ENCODE measurements at regions not wholly inside any gene's neighbourhood (a gene's known extent, or its start where the extent isn't known, plus 50 kb on each side); places are given as distances from the start of the nearest gene placed in this dataset.

DNA sequence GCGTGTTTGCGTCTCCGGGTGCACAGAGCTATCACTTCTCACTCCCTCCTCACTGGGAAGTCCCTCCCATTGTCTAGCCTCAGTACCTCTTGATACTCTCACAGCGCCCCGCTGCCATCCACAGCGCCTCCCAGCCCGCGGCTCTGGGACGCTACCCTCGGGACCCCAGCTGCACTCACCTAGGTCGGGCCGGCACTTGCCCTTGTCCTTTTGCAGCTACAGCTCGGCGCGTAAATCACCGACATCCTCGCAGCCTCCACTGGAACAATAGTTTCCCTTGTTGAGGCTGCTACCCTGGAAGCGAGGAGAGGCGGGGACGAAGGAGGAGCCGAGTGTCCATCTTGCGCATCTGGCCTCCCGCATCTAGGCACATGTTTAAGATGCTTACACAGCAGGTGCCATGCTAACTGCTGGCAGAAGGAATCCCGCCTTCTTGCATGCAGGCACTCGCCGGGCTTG lies 269.5 kb upstream of the HSFY2 start:
- no peak for ATAC-seq

DNA sequence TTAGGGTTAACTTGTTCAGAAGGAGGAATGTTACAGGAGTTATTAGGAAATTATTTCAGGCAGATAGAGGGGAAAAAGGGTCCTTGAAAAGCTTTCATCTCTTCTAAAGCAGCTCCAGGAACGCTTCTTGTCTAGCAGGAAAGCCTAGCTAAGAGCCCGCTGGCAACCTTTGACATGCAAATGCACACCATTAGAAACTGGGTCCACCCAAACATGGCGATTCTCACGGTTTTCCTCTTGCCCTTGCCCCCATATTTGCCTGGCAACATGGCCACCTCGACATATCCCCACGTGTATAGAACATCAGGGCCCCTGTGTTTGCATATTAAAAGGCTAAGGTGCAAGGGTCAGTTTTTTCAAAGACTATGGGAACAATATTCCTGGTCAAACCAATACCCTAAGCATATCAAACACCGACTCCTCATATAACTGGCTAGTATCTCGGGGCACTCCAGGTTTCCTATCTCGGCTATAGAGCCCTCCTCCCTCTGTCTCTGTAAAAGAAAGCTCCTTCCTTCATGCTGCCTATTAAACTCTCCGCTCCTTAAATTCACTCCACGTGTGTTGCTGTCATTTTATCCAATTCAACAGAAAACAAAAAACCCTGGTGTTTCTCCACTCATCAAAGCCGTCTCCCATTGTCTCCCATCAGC lies 268.9 kb upstream of the HSFY2 start:
- no peak for ATAC-seq

DNA sequence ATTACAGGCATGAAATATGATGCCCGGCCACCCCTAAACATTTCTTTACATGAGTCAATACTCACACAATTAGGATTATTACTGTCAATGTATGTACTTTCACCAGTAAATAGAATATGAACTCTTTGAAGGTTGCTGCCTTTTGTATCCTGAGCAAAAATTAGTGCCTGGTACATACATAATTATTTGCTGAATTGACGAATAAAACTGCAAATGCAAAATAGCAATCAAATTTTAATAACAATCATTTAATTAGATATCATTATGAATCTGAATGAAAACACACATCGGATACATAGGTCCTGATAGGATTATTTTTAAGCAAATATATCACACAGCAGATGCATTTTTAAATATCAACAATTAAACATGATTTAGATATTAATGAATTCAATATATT lies 253.1 kb upstream of the HSFY2 start:
- no peak for ATAC-seq

DNA sequence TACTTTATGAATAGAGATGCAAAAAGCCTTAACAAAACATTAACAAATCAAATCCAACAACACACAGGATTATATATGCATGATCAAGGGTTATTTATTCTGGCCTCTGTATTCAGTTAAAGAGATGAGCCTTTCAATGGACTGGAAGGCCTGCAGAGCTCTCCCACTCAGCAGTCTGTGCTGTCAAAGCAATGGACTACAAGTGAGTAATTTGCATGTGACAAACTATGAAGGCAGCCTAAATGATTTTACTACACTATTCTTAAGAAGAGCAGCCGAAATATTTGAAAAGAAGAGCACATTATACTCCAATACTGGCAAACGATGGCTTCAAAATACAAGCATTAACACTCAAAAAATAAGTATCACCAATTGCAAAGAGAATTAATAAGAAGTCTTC lies 250.4 kb upstream of the HSFY2 start:
- ATAC-seq = no peak

- ATAC-seq = no peak
Measured at GRCh38 chrY:19020193-19020592, 246.7 kb upstream of the HSFY2 start.

- no peak for ATAC-seq
Measured at GRCh38 chrY:19016990-19017389, 243.5 kb upstream of the HSFY2 start.

- ATAC-seq = no peak
Measured at GRCh38 chrY:19015854-19016253, 242.3 kb upstream of the HSFY2 start.

DNA sequence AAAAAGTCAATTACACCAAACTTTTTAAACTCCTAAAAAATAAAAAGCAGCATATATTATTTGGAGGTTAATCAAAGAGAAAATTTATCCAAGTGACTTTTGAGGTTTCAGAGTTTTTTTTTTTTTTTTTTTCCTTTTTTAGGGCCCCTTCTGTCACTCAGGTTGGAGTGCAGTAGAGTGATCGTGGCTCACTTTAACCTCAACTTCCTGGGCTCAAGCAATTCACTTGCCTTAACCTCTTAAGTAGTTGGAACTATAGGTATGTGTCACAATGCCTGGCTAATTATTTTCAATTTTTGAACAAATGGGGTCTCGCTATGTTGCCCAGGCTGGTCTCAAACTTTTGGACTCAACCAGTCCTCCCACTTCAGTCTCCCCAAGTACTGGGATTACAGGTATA lies 241.7 kb upstream of the HSFY2 start:
- ATAC-seq = no peak

DNA sequence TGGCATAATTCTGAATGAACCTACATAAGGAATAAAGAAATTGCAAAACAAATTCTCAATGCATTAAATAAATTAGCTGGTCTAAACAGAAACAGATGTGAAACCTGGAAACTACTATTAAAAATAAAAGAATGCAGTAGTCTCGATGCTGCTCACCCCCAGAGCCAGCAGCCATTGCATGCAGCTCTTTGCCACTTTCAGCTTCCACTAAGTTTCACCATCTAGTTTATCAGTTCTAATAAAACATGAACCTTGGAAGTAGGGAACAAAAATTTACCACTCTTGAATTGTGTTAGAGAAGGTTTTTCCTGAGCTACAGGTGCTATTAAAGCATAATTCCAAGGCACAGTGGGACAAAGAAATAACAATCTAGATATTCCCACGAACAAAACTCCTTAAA lies 239.4 kb upstream of the HSFY2 start:
- no peak for ATAC-seq

- no peak for ATAC-seq
Measured at GRCh38 chrY:19011605-19012090, 238.1 kb upstream of the HSFY2 start.

GRCh38 chrY:19006234-19006633 lies 232.7 kb upstream of the HSFY2 start:
- ATAC-seq = no peak

DNA sequence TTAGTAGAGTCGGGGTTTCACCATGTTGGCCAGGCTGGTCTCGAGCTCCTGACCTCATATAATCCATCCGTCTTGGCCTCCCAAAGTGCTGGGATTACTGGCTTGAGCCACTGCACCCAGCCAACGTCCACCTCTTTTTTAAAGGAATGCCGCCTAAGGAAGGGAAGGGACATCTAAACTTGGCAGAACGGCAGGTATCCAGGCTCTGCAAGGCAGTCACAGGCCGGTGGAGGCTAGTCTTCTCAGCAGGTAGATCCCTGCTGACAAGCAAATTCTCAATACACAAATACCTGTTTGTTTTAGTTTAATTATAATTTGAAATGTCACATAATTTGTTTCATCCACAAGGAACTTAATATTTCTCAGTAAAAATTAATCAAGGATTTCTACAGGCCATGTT lies 232.0 kb upstream of the HSFY2 start:
- no peak for ATAC-seq

GRCh38 chrY:18997635-18998240 lies 224.2 kb upstream of the HSFY2 start:
- ATAC-seq = no peak

GRCh38 chrY:18993480-18993879 lies 219.9 kb upstream of the HSFY2 start:
- ATAC-seq = no peak

DNA sequence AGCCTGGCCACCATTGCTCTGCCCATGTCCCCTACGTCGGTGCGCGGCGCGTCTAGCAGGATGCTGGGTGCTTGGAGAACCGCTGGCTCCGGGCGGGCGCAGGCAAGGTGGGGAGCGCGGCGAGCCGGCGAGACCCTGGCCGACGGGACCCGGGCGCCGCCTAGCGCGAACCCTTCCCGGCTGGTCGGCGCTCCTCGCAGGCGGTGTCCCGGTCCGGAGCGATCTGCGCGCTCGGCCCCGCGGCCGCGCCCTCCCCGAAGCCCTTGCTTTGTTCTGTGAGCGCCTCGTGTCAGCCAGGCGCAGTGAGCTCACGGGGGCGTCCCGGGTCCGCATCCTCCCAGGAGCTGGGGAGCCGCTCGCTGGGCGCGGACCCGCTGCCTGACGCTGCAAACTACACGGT lies 219.1 kb upstream of the HSFY2 start:
- peak; percentile 57 for ATAC-seq

GRCh38 chrY:18989356-18989755 lies 215.8 kb upstream of the HSFY2 start:
- no peak for ATAC-seq

DNA sequence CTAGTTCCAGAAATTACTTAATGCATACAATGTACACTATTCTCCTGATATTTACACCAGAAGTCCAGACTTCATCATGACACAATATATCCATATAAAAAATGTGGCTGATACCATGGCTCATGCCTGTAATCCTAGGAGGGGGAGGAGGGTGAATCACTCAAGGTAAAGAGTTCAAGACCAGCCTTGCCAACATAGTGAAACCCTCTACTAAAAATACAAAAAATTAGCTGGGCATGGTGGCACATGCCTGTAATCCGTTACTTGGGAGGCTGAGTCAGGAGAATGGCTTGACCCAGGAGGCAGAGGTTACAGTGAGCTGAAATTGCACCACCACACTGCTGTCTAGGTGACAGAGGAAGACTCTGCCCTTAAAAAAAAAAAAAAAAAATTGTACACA lies 192.5 kb upstream of the HSFY2 start:
- no peak for ATAC-seq

DNA sequence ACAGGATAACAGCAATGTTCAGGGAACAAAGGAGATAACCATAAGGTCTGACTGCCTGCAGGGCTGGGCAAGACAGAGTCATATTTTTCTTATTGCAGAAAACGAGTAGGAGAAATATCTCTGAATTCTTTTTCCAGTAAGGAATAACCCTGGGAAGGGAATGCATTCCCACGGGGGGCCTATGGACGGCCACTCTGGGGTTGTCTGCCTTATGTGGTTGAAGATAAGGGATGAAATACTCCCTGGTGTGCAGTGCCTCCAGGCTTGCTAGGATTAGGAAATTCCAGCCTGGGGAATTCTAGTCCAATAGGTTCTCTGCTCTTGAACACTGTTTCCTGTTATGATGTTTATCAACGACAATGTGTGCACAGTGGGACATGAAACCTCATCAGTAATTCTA lies 185.3 kb upstream of the HSFY2 start:
- no peak for ATAC-seq

GRCh38 chrY:18951657-18952435 lies 178.3 kb upstream of the HSFY2 start:
- no peak for ATAC-seq

DNA sequence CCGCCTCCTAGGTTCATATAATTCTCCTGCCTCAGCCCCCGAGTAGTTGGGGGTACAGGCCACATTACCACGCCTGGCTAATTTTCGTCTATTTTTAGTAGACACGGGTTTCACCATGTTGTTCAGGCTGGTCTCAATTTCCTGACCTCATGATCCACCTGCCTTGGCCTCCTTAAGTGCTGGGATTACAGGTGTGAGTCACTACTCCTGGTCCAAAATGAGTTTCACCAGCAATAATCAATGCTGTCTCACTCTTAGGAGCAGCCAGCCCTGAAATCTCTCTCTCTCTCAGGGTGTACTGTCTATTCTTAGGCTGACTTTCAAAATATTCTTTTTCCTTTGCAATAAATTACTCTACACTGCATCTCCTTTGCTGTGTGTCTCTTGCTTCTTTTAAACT lies 177.5 kb upstream of the HSFY2 start:
- ATAC-seq = no peak

GRCh38 chrY:18936831-18937230 lies 163.3 kb upstream of the HSFY2 start:
- ATAC-seq = no peak

- no peak for ATAC-seq
Measured at GRCh38 chrY:18919256-18919655, 145.7 kb upstream of the HSFY2 start.

- ATAC-seq = no peak
Measured at GRCh38 chrY:18912846-18913245, 139.3 kb upstream of the HSFY2 start.

- ATAC-seq = no peak
Measured at GRCh38 chrY:18909846-18910245, 136.3 kb upstream of the HSFY2 start.
